Activated CD4-positive, alpha-beta memory T cell treated with anti-CD3 and anti-CD28 coated beads, Interleukin-2, amount 10 ng/mL, durations not matched to agents 7 days and 5 days (primary cell): ENCODE measurements at regions not wholly inside any gene's neighbourhood (a gene's known extent, or its start where the extent isn't known, plus 50 kb on each side); places are given as distances from the start of the nearest gene placed in this dataset.
A peak's percentile ranks its signal among the peaks of the same experiment; 100 is the strongest.

ENCODE experiments used
- CTCF ChIA-PET: fragments of 350-600 bp; sonication (Branson Sonifier 250); formaldehyde crosslinking; loops from one replicate; lab custom pipeline; 2021; ENCODE audit warnings: antibody characterized with exemption, inconsistent platforms; lab: Charles Lee
- POLR2A ChIA-PET: fragments of 350-600 bp; sonication (Branson Sonifier 250); formaldehyde crosslinking; loops from one replicate; lab custom pipeline; 2021; ENCODE audit warnings: antibody characterized with exemption; lab: Charles Lee
- DNase-seq: peaks from one replicate; pipeline ENCODE4 v3.0.0-alpha.2; 2020
- H3K27ac Mint-ChIP-seq: one replicate; pipeline ENCODE4 v1.8.0; 2021; ENCODE audit warnings: mild to moderate bottlenecking, mixed read lengths
- H3K27me3 Mint-ChIP-seq: one replicate; pipeline ENCODE4 v1.8.0; 2021; ENCODE audit warnings: mixed read lengths
- H3K36me3 Mint-ChIP-seq: one replicate; pipeline ENCODE4 v1.8.0; 2021; ENCODE audit warnings: low read depth, mixed read lengths
- H3K4me1 Mint-ChIP-seq: one replicate; pipeline ENCODE4 v1.8.0; 2021; ENCODE audit warnings: mixed read lengths
- H3K4me3 Mint-ChIP-seq: one replicate; pipeline ENCODE4 v1.8.0; 2021; ENCODE audit warnings: mild to moderate bottlenecking, mixed read lengths
- H3K9me3 Mint-ChIP-seq: one replicate; pipeline ENCODE4 v1.8.0; 2021; ENCODE audit warnings: mixed read lengths

DNA sequence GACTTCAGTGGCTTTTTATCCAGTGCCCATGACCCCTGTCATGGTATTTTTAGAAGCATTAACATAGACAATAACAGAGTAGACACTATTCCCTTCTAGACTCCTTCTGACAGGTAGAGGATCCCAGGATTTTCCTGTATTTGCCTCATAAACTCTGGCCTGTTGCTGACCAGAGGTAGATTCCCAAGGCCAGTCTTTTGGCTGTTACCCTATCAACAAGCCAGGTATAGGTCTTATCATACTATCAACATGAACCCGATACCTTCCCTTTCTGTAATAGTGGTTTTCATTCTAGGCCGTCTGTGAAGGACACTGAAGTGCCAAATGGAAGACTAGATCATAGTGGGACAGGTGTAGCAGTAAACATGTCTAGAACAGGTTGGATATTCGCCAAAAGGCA lies 76.2 kb upstream of the CHRDL1 start:
- Mint-ChIP-seq H3K27ac (no peak overlapping the region), H3K4me1 (no peaks in the 10 kb centered on the region), H3K4me3 (no peak overlapping the region), H3K36me3 (no peaks in the 10 kb centered on the region), H3K9me3 (no peaks in the 10 kb centered on the region), H3K27me3 (no peaks in the 10 kb centered on the region)
- POLR2A ChIA-PET: no interaction called here
- no peak for DNase-seq
- CTCF ChIA-PET: no interaction called here

DNA sequence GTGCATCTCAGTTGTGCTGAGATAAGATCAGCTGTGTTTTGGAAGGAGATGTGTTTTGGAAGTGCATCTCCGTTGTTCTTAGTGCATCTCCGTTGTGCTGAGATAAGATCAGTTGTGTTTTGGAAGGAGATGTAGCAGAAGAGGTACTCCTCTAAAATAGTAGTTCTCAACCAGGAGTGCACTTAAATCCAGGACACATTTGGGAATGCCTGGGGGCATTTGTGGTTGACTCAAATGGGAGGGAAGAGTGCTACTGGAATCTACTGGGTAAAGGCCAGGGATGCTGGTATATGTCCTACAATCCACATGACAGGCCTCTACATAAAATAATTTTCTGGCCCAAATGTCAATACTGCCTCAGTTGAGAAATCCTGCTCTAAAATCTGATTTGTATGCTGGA lies 70.8 kb upstream of the CHRDL1 start:
- H3K27ac Mint-ChIP-seq: no peak overlapping the region
- no peak for DNase-seq
- ChIA-PET CTCF (no interaction called here), POLR2A (no interaction called here)
- no peak overlapping the region for H3K4me3 Mint-ChIP-seq
- peaks cover 3% of the 10 kb centered on the region for H3K27me3 Mint-ChIP-seq
- no peaks in the 10 kb centered on the region for H3K36me3 Mint-ChIP-seq
- H3K9me3 Mint-ChIP-seq: no peaks in the 10 kb centered on the region
- no peaks in the 10 kb centered on the region for H3K4me1 Mint-ChIP-seq

DNA sequence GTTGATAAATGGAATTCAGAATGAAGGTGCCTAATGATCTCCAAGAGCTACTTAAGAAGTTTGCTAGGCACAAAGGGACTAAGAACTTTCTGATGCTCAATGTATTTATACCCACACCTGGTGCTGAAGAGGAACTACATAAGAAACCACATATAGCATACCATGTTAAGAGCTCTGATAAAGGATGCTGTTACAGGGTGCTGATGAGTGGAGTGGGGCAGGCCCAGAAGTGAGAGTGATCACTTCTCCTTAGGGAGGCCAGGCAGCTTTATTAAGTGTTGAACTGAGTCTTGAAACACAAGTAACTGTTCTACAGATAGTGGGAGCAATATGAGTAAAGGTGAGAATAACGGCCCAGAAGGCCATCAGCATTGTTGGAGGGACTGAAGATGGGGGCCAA lies 68.3 kb upstream of the CHRDL1 start:
- DNase-seq: no peak
- no peaks in the 10 kb centered on the region for H3K4me1 Mint-ChIP-seq
- no peak overlapping the region for H3K4me3 Mint-ChIP-seq
- ChIA-PET POLR2A (no interaction called here), CTCF (no interaction called here)
- H3K27me3 Mint-ChIP-seq: peaks cover 4% of the 10 kb centered on the region
- no peak overlapping the region for H3K27ac Mint-ChIP-seq
- no peaks in the 10 kb centered on the region for H3K36me3 Mint-ChIP-seq
- H3K9me3 Mint-ChIP-seq: no peaks in the 10 kb centered on the region

DNA sequence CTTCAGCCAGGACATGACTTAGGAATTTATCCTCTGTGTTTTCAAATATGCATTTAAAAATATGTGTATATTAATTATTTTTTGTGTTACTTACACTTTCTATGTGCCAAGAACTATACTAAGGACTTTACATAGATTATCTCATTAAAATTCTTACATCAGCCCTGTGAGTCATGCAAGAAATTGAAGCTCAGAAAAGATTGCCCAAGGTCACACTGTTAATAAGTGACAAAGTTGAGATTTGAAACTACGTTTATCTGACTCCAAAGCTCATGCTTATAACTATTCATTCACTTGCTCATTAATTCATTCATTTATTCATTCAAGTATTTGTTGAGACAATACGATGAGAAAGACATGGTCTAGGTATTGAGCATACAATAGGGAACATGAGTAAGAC lies 62.9 kb upstream of the CHRDL1 start:
- POLR2A ChIA-PET: no interaction called here
- no peak for DNase-seq
- Mint-ChIP-seq H3K9me3 (no peaks in the 10 kb centered on the region), H3K27ac (no peak overlapping the region), H3K4me1 (no peaks in the 10 kb centered on the region), H3K4me3 (no peak overlapping the region), H3K27me3 (peaks cover 4% of the 10 kb centered on the region), H3K36me3 (no peaks in the 10 kb centered on the region)
- CTCF ChIA-PET: no interaction called here

DNA sequence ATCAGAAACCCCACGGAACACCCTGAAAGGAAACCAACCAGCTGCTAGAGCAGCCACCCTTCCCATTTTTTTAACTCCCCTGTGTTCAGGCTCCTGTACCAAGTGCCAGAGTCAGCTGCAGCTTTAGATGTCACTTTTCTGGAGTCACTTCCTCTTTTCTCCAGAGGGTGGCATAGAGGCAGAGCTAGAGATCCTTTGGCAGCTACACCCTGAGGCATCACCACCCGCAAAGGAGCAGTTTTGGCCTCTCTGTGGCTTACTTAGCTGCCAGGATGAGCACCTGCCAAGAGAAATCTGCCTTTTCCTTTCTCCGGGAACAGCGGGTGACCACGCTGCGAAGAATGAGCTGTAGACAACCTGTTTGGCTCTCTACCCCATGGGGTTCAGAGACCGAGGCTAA lies 58.0 kb upstream of the CHRDL1 start:
- Mint-ChIP-seq H3K27me3 (no peaks in the 10 kb centered on the region), H3K36me3 (no peaks in the 10 kb centered on the region), H3K4me1 (no peaks in the 10 kb centered on the region), H3K27ac (no peak overlapping the region), H3K4me3 (no peak overlapping the region), H3K9me3 (no peaks in the 10 kb centered on the region)
- ChIA-PET POLR2A (no interaction called here), CTCF (interaction anchor here (1.8 to 1.9 kb wide), 2 partner anchors 19 to 391 kb away, joined by 5 to 6 read pairs; no protein-coding TSS in a partner anchor)
- no peak for DNase-seq

DNA sequence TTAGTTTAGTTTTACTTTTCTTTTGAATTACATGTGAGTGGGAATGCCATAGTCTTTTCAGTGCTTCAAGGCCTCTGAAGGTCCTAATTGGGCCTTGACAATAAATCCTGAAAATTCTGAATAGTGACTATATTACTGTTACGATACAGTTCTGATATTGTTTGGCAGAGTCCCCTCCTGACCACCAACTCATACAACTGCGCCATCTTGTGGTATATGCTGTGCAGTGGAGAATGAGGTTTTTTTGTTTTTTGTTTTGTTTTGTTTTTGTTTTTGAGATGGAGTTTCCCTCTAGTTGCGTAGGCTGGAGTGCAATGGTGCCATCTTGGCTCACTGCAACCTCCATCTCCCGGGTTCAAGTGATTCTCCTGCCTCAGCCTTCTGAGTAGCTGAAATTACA lies 56.6 kb upstream of the CHRDL1 start:
- CTCF ChIA-PET: interaction anchor here (1.8 kb wide), 1 partner anchor 392 kb away, joined by 6 read pairs; no protein-coding TSS in a partner anchor

DNA sequence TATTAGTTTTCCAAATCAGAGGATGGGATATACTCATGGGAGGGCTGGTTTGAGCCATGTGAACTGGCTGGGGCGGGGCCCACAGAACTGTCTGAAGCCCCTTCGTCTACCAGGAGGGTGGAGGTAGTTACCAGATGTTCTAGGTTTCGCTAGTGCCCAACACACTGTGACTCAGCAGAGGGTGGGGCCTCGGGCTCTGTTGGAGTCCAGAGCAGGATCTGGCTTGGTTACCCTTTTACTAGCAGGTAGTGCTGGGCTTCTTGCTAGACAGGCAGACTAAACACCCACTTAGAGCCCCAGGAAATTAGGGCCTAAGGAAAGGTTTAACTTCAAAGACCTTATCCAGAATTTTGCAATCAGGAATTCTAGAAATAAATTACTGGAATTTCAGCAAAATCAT lies 56.2 kb upstream of the CHRDL1 start:
- Mint-ChIP-seq H3K4me1 (no peaks in the 10 kb centered on the region), H3K27ac (no peak overlapping the region), H3K36me3 (no peaks in the 10 kb centered on the region), H3K9me3 (no peaks in the 10 kb centered on the region), H3K4me3 (no peak overlapping the region), H3K27me3 (no peaks in the 10 kb centered on the region)
- POLR2A ChIA-PET: no interaction called here
- DNase-seq: no peak
- CTCF ChIA-PET: no interaction called here

More for the DNA sequence above, 56.6 kb upstream of the CHRDL1 start:
- no peaks in the 10 kb centered on the region for H3K36me3 Mint-ChIP-seq
- no peaks in the 10 kb centered on the region for H3K9me3 Mint-ChIP-seq
- no peaks in the 10 kb centered on the region for H3K27me3 Mint-ChIP-seq
- DNase-seq: peak; percentile 15
- no peaks in the 10 kb centered on the region for H3K4me1 Mint-ChIP-seq
- POLR2A ChIA-PET: no interaction called here
- H3K27ac Mint-ChIP-seq: no peak overlapping the region
- H3K4me3 Mint-ChIP-seq: no peak overlapping the region

DNA sequence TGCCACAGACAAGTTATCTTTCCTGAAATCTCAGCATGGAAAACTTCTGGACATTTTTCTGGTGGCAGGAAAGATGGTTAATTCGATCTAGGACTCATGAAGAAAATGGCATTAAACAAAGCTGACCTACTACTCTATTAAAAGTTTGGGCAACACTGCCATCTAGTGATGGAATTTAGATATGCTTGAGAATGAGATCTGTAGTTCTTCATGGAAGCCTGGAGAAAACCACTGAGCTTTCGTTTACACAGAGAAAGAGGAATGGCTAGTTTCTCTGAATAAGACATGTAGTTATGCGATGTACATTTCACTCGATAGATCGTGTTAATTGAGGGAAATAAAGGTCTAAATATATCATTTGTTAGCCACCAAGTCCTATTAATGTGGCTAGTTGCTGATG lies 51.7 kb upstream of the CHRDL1 start:
- Mint-ChIP-seq H3K27me3 (no peaks in the 10 kb centered on the region), H3K36me3 (no peaks in the 10 kb centered on the region), H3K4me3 (no peak overlapping the region), H3K4me1 (no peaks in the 10 kb centered on the region), H3K9me3 (no peaks in the 10 kb centered on the region), H3K27ac (no peak overlapping the region)
- ChIA-PET POLR2A (no interaction called here), CTCF (interaction anchor here (0.7 to 2.0 kb wide), 5 partner anchors 8 to 411 kb away, joined by 4 to 8 read pairs (median 7); no protein-coding TSS in a partner anchor)
- DNase-seq: no peak

DNA sequence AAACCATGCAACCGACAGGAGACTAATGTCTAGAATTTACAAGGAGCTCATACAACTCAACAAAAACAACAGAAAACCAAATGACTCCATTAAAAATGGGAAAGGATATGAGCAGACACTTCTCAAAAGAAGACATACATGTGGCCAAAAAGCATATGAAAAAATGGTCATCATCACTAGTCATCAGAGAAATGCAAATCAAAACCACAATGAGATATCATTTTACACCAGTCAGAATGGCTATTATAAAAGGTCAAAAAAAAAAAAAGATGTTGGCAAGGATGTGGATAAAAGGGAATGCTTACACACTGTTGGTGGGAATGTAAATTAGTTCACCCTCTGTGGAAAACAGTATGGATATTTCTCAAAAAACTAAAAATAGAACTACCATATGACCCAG lies 50.5 kb upstream of the CHRDL1 start:
- ChIA-PET POLR2A (no interaction called here), CTCF (interaction anchor here (0.6 to 2.0 kb wide), 4 partner anchors 9 to 108 kb away, joined by 3 to 7 read pairs (median 5); no protein-coding TSS in a partner anchor)
- no peak for DNase-seq
- Mint-ChIP-seq H3K9me3 (no peaks in the 10 kb centered on the region), H3K36me3 (no peaks in the 10 kb centered on the region), H3K4me1 (no peaks in the 10 kb centered on the region), H3K27ac (no peak overlapping the region), H3K27me3 (no peaks in the 10 kb centered on the region), H3K4me3 (no peak overlapping the region)
